SK-N-SH (cell line): ENCODE measurements at regions not wholly inside any gene's neighbourhood (a gene's known extent, or its start where the extent isn't known, plus 50 kb on each side); places are given as distances from the start of the nearest gene placed in this dataset.

Experiments
- CTCF ChIA-PET: fragments of 300-600, 350-600 bp; formaldehyde crosslinking; extraction: SDS; loops from one replicate; lab custom pipeline; 2021; lab: Yijun Ruan, JAX
- POLR2A ChIA-PET: fragments of 350-600 bp; sonication (Branson Sonifier 250); formaldehyde crosslinking; extraction: SDS; loops from one replicate; lab custom pipeline; 2020; ENCODE audit warnings: antibody characterized with exemption, inconsistent platforms; lab: Yijun Ruan, JAX
- DNase-seq: peaks from one replicate; pipeline ENCODE4 v3.0.0; 2012
- H2AFZ ChIP-seq: fragments of 200-600 bp; sonication (generic); 2 replicates; pipeline ENCODE4 v1.8.1; 2016; ENCODE audit warnings: antibody characterized with exemption, mild to moderate bottlenecking, low read depth
- H3F3A ChIP-seq: fragments of 200-600 bp; sonication (generic); replicated peaks from 2 replicates; pipeline ENCODE3; 2016; ENCODE audit warnings: antibody characterized with exemption, mild to moderate bottlenecking; ENCODE audit not compliant: insufficient read depth
- H3K27ac ChIP-seq, 2 experiments: fragments of 200-500 bp in 1 of 2; fragments of 200-600 bp in 1 of 2; sonication (Bioruptor generic) in 1 of 2; sonication (generic), shearing (Covaris generic) in 1 of 2; 2 replicates each; pipeline versions ENCODE4 v1.5.1 to v1.6.1; 2014 to 2016; ENCODE audit warnings: low read depth in 2 of 2, inconsistent platforms in 1 of 2, low read length in 1 of 2, mild to moderate bottlenecking in 1 of 2, mixed read lengths in 1 of 2
- H3K27me3 ChIP-seq: fragments of 200-600 bp; sonication (generic), shearing (Covaris generic); 2 replicates; pipeline ENCODE4 v1.6.1; 2016; ENCODE audit warnings: mixed run types; ENCODE audit not compliant: insufficient read depth
- H3K36me3 ChIP-seq, 2 experiments: fragments of 200-500 bp in 1 of 2; fragments of 200-600 bp in 1 of 2; sonication (Bioruptor generic) in 1 of 2; sonication (generic) in 1 of 2; replicated peaks in 1 of 2; 2 replicates each; pipeline versions ENCODE3 to v1.5.1; 2014 to 2016; ENCODE audit warnings: low read length in 1 of 2, mild to moderate bottlenecking in 1 of 2; ENCODE audit not compliant: insufficient read depth in 2 of 2, control insufficient read depth in 1 of 2
- H3K4me1 ChIP-seq, 2 experiments: fragments of 200-500 bp in 1 of 2; fragments of 200-600 bp in 1 of 2; sonication (Bioruptor generic) in 1 of 2; sonication (generic), shearing (Covaris generic) in 1 of 2; 2 replicates each; pipeline versions ENCODE4 v1.5.1 to v1.6.1; 2014 to 2016; ENCODE audit warnings: low read depth in 1 of 2, low read length in 1 of 2, mixed run types in 1 of 2; ENCODE audit not compliant: insufficient read depth in 2 of 2, control insufficient read depth in 1 of 2
- H3K4me2 ChIP-seq: fragments of 200-600 bp; sonication (generic), shearing (Covaris generic); 2 replicates; pipeline ENCODE4 v1.6.1; 2017; ENCODE audit warnings: mixed run types
- H3K4me3 ChIP-seq, 2 experiments: fragments of 200-500 bp in 1 of 2; fragments of 200-600 bp in 1 of 2; sonication (Bioruptor generic) in 1 of 2; sonication (generic), shearing (Covaris generic) in 1 of 2; 2 replicates each; pipeline versions ENCODE4 v1.5.1 to v1.8.1; 2014 to 2016; ENCODE audit warnings: low read depth in 2 of 2, inconsistent platforms in 1 of 2, low read length in 1 of 2, mild to moderate bottlenecking in 1 of 2, mixed read lengths in 1 of 2, moderate library complexity in 1 of 2
- H3K79me2 ChIP-seq: fragments of 200-600 bp; sonication (generic); 2 replicates; pipeline ENCODE4 v1.8.1; 2017; ENCODE audit warnings: mild to moderate bottlenecking; ENCODE audit not compliant: insufficient read depth
- H3K9ac ChIP-seq: fragments of 200-600 bp; sonication (generic); 2 replicates; pipeline ENCODE4 v1.6.1; 2017; ENCODE audit warnings: mixed run types
- H3K9me2 ChIP-seq: fragments of 200-600 bp; sonication (generic); 2 replicates; pipeline ENCODE4 v1.6.1; 2017; ENCODE audit warnings: mixed run types
- H3K9me3 ChIP-seq: fragments of 200-600 bp; sonication (generic); 2 replicates; pipeline ENCODE4 v1.6.1; 2017; ENCODE audit warnings: mixed run types, mild to moderate bottlenecking, moderate library complexity
- H4K20me1 ChIP-seq: fragments of 200-600 bp; sonication (generic); 2 replicates; pipeline ENCODE4 v1.6.1; 2017; ENCODE audit warnings: mild to moderate bottlenecking, mixed run types; ENCODE audit not compliant: insufficient read depth
- EP300 ChIP-seq, 2 experiments: IDR thresholded peaks; 2 replicates each; pipeline versions ENCODE4 v1.4.0 to v1.6.1; 2012; ENCODE audit warnings: borderline replicate concordance in 1 of 2, low read depth in 1 of 2, low read length in 1 of 2
- FOSL2 ChIP-seq: IDR thresholded peaks from 2 replicates; pipeline ENCODE4 v1.4.0; 2012; ENCODE audit warnings: low read depth, mild to moderate bottlenecking, moderate library complexity, borderline replicate concordance
- FOXJ3 ChIP-seq: sonication (generic); formaldehyde crosslinking; IDR thresholded peaks from 2 replicates; pipeline ENCODE4 v1.5.1; 2020; ENCODE audit warnings: mild to moderate bottlenecking, missing genetic modification reagents
- GATA2 ChIP-seq: sonication (generic); formaldehyde crosslinking; IDR thresholded peaks from 2 replicates; pipeline ENCODE4 v1.5.0; 2020; ENCODE audit warnings: mild to moderate bottlenecking, missing genetic modification reagents
- JUND ChIP-seq: IDR thresholded peaks from 2 replicates; pipeline ENCODE4 v1.4.0; 2012
- NFIC ChIP-seq: IDR thresholded peaks from 2 replicates; pipeline ENCODE4 v1.4.0; 2012; ENCODE audit warnings: borderline replicate concordance
- POLR2AphosphoS5 ChIP-seq: IDR thresholded peaks from 2 replicates; pipeline ENCODE4 v1.6.1; 2012; ENCODE audit warnings: low read depth, low read length
- RAD21 ChIP-seq: IDR thresholded peaks from 2 replicates; pipeline ENCODE4 v1.6.1; 2012; ENCODE audit warnings: mild to moderate bottlenecking, low read length
- SMC3 ChIP-seq: IDR thresholded peaks from 2 replicates; pipeline ENCODE4 v1.6.1; 2012; ENCODE audit warnings: low read depth, low read length, improper control_type of control experiment
- TAF1 ChIP-seq: IDR thresholded peaks from 2 replicates; pipeline ENCODE4 v1.6.1; 2012; ENCODE audit warnings: low read depth, mild to moderate bottlenecking, low read length, moderate library complexity, borderline replicate concordance
- TCF12 ChIP-seq: IDR thresholded peaks from 2 replicates; pipeline ENCODE4 v1.4.0; 2012
- TEAD4 ChIP-seq: IDR thresholded peaks from 2 replicates; pipeline ENCODE4 v1.4.0; 2012; ENCODE audit warnings: mild to moderate bottlenecking, borderline replicate concordance; ENCODE audit not compliant: insufficient read depth
- WGBS: methylation state at CpG from one replicate; pipeline ENCODE4 v1.1.6; 2017; ENCODE audit warnings: low lambda C conversion rate; 5-methylcytosine and 5-hydroxymethylcytosine counted together
- TF ChIP-seq, protein P1 (sequence below): IDR thresholded peaks from 2 replicates; pipeline ENCODE4 v1.4.0; 2012; ENCODE audit warnings: low read depth, borderline replicate concordance
- TF ChIP-seq, protein P2 (sequence below): IDR thresholded peaks from 2 replicates; pipeline ENCODE4 v1.6.1; 2012; ENCODE audit warnings: mild to moderate bottlenecking, low read depth, low read length, moderate library complexity
- TF ChIP-seq, protein P3 (sequence below): fragments of 150-350 bp; IDR thresholded peaks from 2 replicates; pipeline ENCODE4 v1.6.1; 2017; ENCODE audit warnings: antibody characterized with exemption, low read length, low read depth, borderline replicate concordance
- TF ChIP-seq, protein P4 (sequence below): IDR thresholded peaks from 2 replicates; pipeline ENCODE4; 2012
- TF ChIP-seq, protein P5 (sequence below): IDR thresholded peaks from 2 replicates; pipeline ENCODE4 v1.4.0; 2012; ENCODE audit warnings: low read depth

DNA sequence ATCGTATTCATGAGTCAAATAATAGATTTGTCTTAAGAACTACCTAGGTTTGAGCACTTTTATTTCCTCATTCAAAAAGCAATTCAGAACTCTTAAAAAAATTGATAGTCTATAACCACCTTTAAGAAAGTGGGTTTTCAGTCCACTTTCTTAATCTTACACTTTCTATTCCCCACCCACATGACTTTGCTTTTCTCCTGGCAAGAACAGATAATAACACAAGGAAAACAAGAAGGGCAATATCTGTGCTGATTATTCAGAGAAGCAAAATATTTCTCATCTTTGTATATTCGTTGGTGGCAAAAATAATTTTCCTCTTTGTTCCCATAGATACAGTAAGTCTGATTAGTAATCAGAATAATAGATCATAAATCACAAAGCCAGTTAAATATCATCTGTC, 130.6 kb upstream of the DNAJC10 start (continued):
- TF ChIP-seq, protein P1, sequence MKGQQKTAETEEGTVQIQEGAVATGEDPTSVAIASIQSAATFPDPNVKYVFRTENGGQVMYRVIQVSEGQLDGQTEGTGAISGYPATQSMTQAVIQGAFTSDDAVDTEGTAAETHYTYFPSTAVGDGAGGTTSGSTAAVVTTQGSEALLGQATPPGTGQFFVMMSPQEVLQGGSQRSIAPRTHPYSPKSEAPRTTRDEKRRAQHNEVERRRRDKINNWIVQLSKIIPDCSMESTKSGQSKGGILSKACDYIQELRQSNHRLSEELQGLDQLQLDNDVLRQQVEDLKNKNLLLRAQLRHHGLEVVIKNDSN = no peak
- TF ChIP-seq SMC3 (no peak), JUND (no peak), FOXJ3 (CRISPR knock-in tag) (no peak)

DNA sequence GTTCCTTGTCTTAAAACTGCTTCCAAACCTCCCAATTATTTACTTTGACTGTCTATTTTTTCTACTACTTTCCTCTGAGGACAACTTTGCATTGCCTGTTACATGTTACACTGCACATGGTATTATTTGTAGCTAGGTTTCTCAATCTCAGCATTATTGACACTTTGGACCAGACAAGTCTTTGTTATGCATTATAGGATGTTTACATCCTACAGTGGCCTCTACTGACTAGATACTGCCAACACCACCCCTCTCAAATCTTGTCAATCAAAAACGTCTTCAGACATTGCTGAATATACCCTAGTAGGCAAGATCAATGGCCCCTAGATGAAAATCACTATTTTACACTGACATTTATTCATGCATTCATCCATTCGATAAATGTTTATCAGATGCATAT, 129.6 kb upstream of the DNAJC10 start:
- 91% methylated on average over 2 of the region's 2 CpGs for WGBS

DNA sequence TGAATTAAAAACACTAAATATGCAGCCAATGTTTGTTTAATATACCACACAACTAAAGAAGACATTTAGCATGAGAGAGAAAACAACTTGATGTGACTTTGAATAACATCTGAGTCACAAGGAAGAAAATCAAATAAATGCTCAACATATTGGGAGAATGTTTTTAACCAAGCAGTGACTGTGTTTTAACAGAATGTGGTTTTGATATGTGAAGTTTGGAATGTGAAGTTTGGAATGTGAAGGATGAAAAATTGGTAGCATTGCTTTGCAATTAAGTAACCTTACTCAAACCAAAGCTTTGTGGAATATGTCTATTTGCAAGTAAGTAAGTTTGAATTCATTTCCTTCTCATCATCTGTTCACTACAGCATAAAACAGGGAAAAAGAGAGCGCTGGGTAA, 128.2 kb upstream of the DNAJC10 start:
- Histone ChIP-seq H2AFZ (0 out of 2 replicates have a peak overlapping the region, but pooled peaks have one; percentile 7), H3K9ac (peak overlapping the region; percentile 11; the same call in 1 of the 2 replicates), H3K27me3 (no peaks in the 10 kb centered on the region), H3K36me3 (no peaks in the 10 kb centered on the region), H3K27ac (peak overlapping the region; percentile 66 to 73; a peak in 3 of 4 replicates), H3K79me2 (no peaks in the 10 kb centered on the region), H3F3A (peaks cover 8% of the 10 kb centered on the region), H3K4me2 (peak overlapping the region; percentile 48; the same call in 1 of the 2 replicates), H3K4me3 (no peak overlapping the region), H3K9me3 (no peaks in the 10 kb centered on the region), H3K4me1 (peaks cover 0 to 16% of the 10 kb centered on the region in 2 experiments; a peak in 3 of 4 replicates), H3K9me2 (no peaks in the 10 kb centered on the region), H4K20me1 (no peaks in the 10 kb centered on the region)
- CTCF ChIA-PET = no interaction called here
- WGBS = 52% methylated on average over 1 of the region's 1 CpG
- DNase-seq = no peak
- POLR2A ChIA-PET = no interaction called here
- TF ChIP-seq POLR2AphosphoS5 (peak; percentile 49; the same call in 1 of the 2 replicates), NFIC (peak; percentile 44; the same call in 1 of the 2 replicates), FOXJ3 (CRISPR knock-in tag) (no peak), JUND (peak; percentile 82), EP300 (IDR thresholded peaks at IDR 0.05; ENCODE audit: borderline replicate concordance in 1 of 2, low read depth in 1 of 2, low read length in 1 of 2) (peak; percentile 5 to 84; a peak in 2 of 4 replicates), TCF12 (peak; percentile 92), TAF1 (0 out of 2 replicates have a peak, but pooled peaks have one; percentile 35), FOSL2 (peak; percentile 64; the same call in 1 of the 2 replicates), GATA2 (no peak), TEAD4 (peak; percentile 92)
- TF ChIP-seq, protein P2, sequence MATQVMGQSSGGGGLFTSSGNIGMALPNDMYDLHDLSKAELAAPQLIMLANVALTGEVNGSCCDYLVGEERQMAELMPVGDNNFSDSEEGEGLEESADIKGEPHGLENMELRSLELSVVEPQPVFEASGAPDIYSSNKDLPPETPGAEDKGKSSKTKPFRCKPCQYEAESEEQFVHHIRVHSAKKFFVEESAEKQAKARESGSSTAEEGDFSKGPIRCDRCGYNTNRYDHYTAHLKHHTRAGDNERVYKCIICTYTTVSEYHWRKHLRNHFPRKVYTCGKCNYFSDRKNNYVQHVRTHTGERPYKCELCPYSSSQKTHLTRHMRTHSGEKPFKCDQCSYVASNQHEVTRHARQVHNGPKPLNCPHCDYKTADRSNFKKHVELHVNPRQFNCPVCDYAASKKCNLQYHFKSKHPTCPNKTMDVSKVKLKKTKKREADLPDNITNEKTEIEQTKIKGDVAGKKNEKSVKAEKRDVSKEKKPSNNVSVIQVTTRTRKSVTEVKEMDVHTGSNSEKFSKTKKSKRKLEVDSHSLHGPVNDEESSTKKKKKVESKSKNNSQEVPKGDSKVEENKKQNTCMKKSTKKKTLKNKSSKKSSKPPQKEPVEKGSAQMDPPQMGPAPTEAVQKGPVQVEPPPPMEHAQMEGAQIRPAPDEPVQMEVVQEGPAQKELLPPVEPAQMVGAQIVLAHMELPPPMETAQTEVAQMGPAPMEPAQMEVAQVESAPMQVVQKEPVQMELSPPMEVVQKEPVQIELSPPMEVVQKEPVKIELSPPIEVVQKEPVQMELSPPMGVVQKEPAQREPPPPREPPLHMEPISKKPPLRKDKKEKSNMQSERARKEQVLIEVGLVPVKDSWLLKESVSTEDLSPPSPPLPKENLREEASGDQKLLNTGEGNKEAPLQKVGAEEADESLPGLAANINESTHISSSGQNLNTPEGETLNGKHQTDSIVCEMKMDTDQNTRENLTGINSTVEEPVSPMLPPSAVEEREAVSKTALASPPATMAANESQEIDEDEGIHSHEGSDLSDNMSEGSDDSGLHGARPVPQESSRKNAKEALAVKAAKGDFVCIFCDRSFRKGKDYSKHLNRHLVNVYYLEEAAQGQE = no peak
- TF ChIP-seq, protein P1 = no peak
- TF ChIP-seq, protein P3, sequence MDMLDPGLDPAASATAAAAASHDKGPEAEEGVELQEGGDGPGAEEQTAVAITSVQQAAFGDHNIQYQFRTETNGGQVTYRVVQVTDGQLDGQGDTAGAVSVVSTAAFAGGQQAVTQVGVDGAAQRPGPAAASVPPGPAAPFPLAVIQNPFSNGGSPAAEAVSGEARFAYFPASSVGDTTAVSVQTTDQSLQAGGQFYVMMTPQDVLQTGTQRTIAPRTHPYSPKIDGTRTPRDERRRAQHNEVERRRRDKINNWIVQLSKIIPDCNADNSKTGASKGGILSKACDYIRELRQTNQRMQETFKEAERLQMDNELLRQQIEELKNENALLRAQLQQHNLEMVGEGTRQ = no peak
- TF ChIP-seq, protein P4, sequence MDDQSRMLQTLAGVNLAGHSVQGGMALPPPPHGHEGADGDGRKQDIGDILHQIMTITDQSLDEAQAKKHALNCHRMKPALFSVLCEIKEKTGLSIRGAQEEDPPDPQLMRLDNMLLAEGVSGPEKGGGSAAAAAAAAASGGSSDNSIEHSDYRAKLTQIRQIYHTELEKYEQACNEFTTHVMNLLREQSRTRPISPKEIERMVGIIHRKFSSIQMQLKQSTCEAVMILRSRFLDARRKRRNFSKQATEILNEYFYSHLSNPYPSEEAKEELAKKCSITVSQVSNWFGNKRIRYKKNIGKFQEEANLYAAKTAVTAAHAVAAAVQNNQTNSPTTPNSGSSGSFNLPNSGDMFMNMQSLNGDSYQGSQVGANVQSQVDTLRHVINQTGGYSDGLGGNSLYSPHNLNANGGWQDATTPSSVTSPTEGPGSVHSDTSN = peak; percentile 88
- TF ChIP-seq, protein P5, sequence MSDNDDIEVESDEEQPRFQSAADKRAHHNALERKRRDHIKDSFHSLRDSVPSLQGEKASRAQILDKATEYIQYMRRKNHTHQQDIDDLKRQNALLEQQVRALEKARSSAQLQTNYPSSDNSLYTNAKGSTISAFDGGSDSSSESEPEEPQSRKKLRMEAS = 0 out of 2 replicates have a peak, but pooled peaks have one; percentile 20

More for the DNA sequence above, 129.6 kb upstream of the DNAJC10 start:
- no peak overlapping the region for H3K4me2 ChIP-seq
- no peaks in the 10 kb centered on the region for H3K9me2 ChIP-seq
- H4K20me1 ChIP-seq = no peaks in the 10 kb centered on the region
- H3K4me1 ChIP-seq = peaks cover 0 to 15% of the 10 kb centered on the region in 2 experiments; a peak in 2 of 4 replicates
- POLR2A ChIA-PET = no interaction called here
- no peaks in the 10 kb centered on the region for H3K79me2 ChIP-seq
- H3F3A ChIP-seq = peaks cover 8% of the 10 kb centered on the region
- CTCF ChIA-PET = interaction anchor here (0.6 kb wide), 1 partner anchor 620 kb away, joined by 3 read pairs; no protein-coding TSS in a partner anchor
- no peak overlapping the region for H2AFZ ChIP-seq
- no peak overlapping the region for H3K9ac ChIP-seq
- H3K36me3 ChIP-seq = no peaks in the 10 kb centered on the region
- no peaks in the 10 kb centered on the region for H3K9me3 ChIP-seq
- no peak for DNase-seq
- no peaks in the 10 kb centered on the region for H3K27me3 ChIP-seq
- no peak overlapping the region for H3K4me3 ChIP-seq
- TF ChIP-seq EP300 (IDR thresholded peaks at IDR 0.05; ENCODE audit: borderline replicate concordance in 1 of 2, low read depth in 1 of 2, low read length in 1 of 2) (no peak), RAD21 (0 out of 2 replicates have a peak, but pooled peaks have one; percentile 9)
- TF ChIP-seq, all 33 proteins: peak for 1
- no peak overlapping the region for H3K27ac ChIP-seq
